ENCODE measurements at regions not wholly inside any gene's neighbourhood (a gene's known extent, or its start where the extent isn't known, plus 50 kb on each side); places are given as distances from the start of the nearest gene placed in this dataset.

- Histone ChIP-seq H3K4me1 (ENCODE audit: insufficient read depth, low read length) (peaks cover 7% of the 10 kb centered on the region; the same call in 1 of the 2 replicates), H3K27ac (ENCODE audit: low read length) (no peak overlapping the region), H3K9me3 (ENCODE audit: insufficient read depth, low read depth, low read length) (no peaks in the 10 kb centered on the region), H3K36me3 (ENCODE audit: insufficient read depth, low read depth, low read length) (no peaks in the 10 kb centered on the region), H3K27me3 (ENCODE audit: insufficient read depth, low read length) (no peaks in the 10 kb centered on the region), H3K9ac (ENCODE audit: low read depth, low read length) (no peak overlapping the region), H3K4me3 (ENCODE audit: low read length) (no peak overlapping the region)
Measured at GRCh38 chr6:54776891-54777290, 69.7 kb upstream of the FAM83B start.

DNA sequence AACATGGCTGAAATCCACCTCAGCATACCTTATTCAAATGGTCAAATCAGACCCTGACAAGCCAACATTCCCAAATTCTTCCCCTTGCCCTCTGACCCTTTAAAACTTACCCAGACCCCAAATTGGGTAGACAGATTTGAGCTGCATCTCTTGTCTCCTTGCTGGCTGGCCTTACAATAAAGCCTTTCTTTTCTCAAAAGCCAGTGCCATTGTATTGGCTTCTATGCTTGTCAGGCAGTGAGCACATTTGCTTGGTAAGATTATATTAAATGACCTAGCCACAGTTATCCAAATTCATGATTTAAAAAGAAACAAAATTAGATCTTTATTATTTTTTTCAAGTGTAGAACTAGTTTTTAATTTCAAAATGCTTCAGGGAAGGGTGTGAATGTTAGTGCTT lies 67.8 kb upstream of the FAM83B start:
- Histone ChIP-seq H3K36me3 (ENCODE audit: insufficient read depth, low read depth, low read length) (no peaks in the 10 kb centered on the region), H3K9me3 (ENCODE audit: insufficient read depth, low read depth, low read length) (no peaks in the 10 kb centered on the region), H3K27me3 (ENCODE audit: insufficient read depth, low read length) (no peaks in the 10 kb centered on the region), H3K4me3 (ENCODE audit: low read length) (no peak overlapping the region), H3K27ac (ENCODE audit: low read length) (no peak overlapping the region), H3K9ac (ENCODE audit: low read depth, low read length) (no peak overlapping the region), H3K4me1 (ENCODE audit: insufficient read depth, low read length) (peaks cover 7% of the 10 kb centered on the region; the same call in 1 of the 2 replicates)

DNA sequence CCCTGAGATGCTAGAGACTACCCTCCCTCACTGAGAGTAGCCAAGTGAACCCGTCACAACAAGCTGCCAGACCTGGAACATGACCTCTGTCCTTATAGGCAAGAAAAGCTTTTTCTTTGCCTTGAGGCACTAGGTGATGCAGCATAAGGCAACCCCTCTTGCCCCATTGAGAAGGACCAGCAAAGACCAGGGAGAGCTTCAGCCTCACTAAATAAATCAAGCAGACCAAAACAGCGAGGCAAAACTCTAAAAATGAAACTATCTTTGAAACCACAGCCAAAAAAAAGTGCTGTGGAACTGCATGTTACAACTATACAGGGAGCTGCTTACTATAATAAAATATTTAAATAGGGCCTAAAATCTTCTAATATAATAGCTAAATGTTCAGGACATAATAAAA lies 62.6 kb upstream of the FAM83B start:
- Histone ChIP-seq H3K27ac (ENCODE audit: low read length) (no peak overlapping the region), H3K4me1 (ENCODE audit: insufficient read depth, low read length) (0 out of 2 replicates have a peak, but pooled peaks cover 5% of the 10 kb centered on the region), H3K36me3 (ENCODE audit: insufficient read depth, low read depth, low read length) (no peaks in the 10 kb centered on the region), H3K27me3 (ENCODE audit: insufficient read depth, low read length) (no peaks in the 10 kb centered on the region), H3K4me3 (ENCODE audit: low read length) (no peak overlapping the region), H3K9ac (ENCODE audit: low read depth, low read length) (no peak overlapping the region), H3K9me3 (ENCODE audit: insufficient read depth, low read depth, low read length) (no peaks in the 10 kb centered on the region)

GRCh38 chr6:54786154-54786553 lies 60.4 kb upstream of the FAM83B start:
- no peaks in the 10 kb centered on the region for H3K36me3 ChIP-seq (ENCODE audit: insufficient read depth, low read depth, low read length)
- no peaks in the 10 kb centered on the region for H3K27me3 ChIP-seq (ENCODE audit: insufficient read depth, low read length)
- H3K9me3 ChIP-seq (ENCODE audit: insufficient read depth, low read depth, low read length): no peaks in the 10 kb centered on the region
- no peak overlapping the region for H3K27ac ChIP-seq (ENCODE audit: low read length)
- no peak overlapping the region for H3K9ac ChIP-seq (ENCODE audit: low read depth, low read length)
- H3K4me1 ChIP-seq (ENCODE audit: insufficient read depth, low read length): 0 out of 2 replicates have a peak, but pooled peaks cover 5% of the 10 kb centered on the region
- H3K4me3 ChIP-seq (ENCODE audit: low read length): no peak overlapping the region

- 0 out of 2 replicates have a peak, but pooled peaks cover 5% of the 10 kb centered on the region for H3K4me1 ChIP-seq (ENCODE audit: insufficient read depth, low read length)
- no peak overlapping the region for H3K9ac ChIP-seq (ENCODE audit: low read depth, low read length)
- no peak overlapping the region for H3K27ac ChIP-seq (ENCODE audit: low read length)
- no peak overlapping the region for H3K4me3 ChIP-seq (ENCODE audit: low read length)
- no peaks in the 10 kb centered on the region for H3K27me3 ChIP-seq (ENCODE audit: insufficient read depth, low read length)
- no peaks in the 10 kb centered on the region for H3K36me3 ChIP-seq (ENCODE audit: insufficient read depth, low read depth, low read length)
- H3K9me3 ChIP-seq (ENCODE audit: insufficient read depth, low read depth, low read length): no peaks in the 10 kb centered on the region
Measured at GRCh38 chr6:54787825-54788224, 58.7 kb upstream of the FAM83B start.
